AG08395 (cell line): ENCODE measurements at regions not wholly inside any gene's neighbourhood (a gene's known extent, or its start where the extent isn't known, plus 50 kb on each side); places are given as distances from the start of the nearest gene placed in this dataset.
"Not testable (repeated sequence)": the region's sequence is repeated elsewhere in the genome, so short reads cannot be mapped to it uniquely, and the experiment has no call there.

Source experiments
- DNase-seq: peaks from one replicate; pipeline ENCODE4 v3.0.0; 2012; ENCODE audit warnings: mixed read lengths, low spot score

DNA sequence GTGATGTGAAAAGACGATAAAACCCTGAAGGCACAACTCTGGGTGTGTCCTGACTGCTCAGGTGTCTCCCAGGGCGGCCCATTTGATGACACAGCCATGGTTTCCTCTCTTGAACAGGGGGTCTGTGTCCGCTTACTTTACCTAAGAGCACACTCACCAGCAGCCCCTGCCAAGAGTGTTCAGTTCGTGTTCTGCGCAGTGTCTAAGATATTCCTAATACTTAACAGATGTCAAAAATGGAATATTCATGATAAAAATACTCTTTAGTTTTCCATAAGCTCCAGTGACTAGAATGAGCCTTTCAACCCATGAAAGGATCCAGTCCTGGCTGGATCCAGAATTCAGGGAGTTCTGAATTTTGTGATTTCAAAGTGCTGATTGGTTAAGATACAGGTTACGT, 492.4 kb downstream of the TNS3 start:
- DNase-seq, result no peak

DNA sequence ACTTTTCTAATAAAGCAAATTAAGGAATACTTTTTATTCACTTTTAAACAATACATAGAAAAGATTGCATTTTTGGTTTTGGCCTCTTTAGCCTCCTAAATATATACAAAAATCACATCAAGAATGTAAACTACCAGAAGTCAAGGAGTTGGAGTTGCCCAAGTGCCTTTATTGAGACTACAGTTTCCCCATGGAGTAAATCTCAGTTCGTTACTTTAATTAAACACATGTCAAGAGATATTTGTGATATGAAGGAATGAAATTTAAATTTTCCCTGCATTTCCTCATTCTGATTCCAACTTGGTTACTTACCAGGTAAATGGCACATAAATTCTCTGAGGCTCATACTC, 492.9 kb downstream of the TNS3 start:
- no peak for DNase-seq

DNA sequence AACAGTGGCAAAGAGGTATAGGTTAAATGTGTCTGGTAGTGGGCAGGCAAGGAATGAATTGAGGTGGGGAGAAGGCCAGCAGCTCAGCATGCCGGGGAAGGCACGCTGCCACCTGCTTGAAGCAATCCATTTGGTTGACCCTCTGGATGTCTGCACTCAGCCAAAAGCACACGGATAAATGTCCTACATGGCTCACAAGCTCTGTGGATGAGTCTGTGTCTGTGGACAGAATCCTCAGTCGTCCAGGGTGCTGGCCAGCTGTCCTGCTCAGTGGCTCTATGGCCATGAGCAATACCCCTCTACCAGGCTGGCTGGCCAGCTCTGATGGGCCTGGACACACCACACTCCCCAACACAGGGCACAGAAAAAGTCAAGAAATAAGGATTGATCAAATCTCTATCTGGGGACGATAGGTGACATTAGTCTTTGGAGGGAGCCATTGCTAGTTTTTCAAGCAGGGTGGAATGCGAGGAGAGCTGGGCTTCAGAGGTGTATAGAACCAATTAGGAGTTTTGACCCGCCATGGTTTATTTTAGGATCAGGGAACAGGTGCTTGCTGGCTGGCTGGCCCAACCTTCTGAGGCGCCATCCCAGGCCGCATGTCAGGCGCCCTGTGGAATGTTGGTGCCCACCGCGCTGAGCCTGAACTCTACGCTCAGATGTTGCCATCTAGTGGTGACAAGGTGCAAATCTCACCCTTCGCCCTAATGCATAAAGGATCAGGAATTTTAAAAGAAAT, 493.4 kb downstream of the TNS3 start:
- DNase-seq, result peak; percentile 76

DNA sequence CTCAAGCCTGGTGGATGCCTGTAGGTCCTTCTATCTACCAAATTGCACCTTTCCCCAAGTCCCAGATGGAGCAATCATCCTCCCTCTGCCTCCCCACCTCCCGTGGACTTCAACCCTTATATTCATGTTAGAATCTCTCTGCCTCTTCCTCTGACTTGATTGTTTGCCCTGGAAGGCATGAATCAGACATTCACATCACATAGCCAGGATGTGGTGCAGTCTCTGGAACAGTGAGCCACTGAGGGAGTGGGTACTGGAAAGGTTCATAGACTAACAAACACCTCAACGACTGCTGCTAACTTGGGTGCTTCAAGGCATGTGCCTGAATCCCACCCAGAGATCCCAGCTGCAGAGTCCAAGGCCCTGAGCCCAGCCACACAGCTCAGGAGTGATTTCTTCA, 494.0 kb downstream of the TNS3 start:
- DNase-seq, result peak; percentile 28

DNA sequence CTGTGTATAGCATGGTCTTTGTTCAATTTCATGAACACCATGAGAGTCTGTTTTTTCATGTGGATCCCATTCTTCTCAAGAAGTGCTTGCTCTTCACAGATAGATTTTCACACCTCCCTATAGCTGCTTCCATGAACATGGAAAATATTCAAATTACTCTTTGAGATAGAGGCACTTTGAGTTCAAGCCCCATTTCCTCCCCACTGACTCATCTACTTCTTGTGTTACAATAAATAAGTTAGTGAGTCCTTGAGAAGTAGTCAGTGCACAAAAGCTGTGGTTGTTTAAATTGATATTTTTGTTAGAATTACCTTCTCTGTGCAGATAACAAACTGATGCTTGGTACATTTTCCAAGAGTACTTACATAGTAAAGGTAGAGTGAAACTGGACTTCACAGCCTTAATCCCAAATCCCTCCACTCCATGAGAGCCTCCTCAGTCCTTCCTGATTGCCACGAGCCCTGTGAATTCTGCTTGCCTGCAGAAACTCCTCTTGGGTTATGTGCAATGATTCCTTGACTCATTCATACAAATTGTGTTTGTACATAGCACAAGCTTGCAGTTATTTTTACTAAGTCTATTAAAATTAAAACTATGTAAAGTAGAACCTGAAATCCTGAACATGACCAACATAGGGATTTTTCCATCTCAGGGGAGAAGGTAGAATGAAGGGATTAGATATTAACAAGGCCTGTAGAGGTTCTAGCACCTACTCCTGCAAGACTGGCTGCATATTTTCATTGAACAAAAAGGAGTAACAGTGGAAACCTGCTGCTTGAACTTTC, 496.2 kb downstream of the TNS3 start:
- DNase-seq, result no peak

DNA sequence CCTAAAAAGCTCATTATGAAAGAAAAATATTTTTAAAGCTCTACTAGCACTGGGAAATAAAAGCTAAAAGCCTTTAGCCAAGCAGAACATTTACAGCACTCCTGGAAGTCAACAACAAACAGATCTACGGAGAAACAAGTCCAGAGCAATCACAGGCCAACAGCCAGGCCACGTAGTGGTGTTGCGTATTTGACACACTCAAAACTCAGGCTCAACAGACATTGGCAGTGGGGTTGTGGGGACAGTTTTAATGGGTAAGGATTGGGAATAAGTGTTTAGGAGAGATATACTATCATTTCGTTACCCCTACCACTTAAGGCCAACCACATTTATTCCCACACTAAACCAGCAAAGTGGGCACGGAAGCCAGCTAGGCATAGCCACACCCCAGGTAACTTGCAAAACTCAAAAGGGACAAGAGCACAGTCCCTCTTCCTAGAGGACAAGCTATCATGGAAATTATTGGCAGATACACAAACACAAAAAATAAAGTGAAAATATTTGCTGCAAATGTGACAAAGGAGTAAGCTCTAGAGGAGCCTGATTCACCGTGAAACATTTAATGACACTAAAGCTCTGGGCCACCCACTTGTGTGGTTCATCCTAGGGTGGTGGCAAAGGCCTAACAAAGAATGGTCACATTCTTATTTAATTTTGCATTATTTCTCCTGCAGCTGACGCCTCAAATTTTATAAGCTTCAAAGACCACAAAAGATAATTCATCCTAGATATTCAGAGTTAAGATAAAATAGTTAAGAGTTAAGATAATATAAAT, 498.2 kb downstream of the TNS3 start:
- DNase-seq, result no peak

DNA sequence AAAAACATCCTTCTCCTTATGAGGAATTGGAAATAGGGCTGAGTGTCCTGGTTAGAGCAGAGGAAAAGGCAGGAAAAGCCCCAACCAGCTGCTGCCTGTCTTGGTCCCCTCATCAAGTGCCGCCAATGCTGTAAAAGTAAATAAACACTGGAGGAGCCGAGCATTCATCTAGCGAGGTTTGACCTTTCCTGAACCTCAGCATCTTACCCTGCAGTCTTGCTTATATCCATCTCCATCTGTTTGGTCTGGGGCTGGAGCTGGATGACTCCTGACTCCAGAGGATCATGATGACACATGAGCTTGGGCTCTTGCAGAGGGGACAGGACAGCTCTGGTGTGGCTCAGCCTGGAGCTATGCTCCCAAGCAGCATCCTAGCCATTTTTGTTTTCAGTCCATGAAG, 501.1 kb downstream of the TNS3 start:
- peak; percentile 54 for DNase-seq

DNA sequence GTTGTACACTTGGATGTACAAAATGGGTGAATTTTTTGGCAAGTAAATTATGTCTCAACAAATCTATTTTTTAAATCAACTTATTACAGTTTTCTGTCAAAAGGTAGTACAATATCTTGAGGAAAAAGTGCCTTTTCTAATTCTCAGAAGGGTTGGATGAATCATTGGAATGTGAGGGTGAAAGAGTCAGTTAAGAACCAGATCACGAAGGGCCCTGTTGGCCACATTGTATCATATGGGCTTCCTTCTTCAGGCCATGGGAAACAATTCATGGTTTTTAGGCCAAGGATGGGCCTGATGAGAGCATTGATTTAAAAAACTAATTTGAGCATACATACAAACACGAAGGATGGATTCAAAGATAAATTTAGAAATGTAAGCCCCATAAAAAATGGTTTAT, 503.7 kb downstream of the TNS3 start:
- peak; percentile 24 for DNase-seq

DNA sequence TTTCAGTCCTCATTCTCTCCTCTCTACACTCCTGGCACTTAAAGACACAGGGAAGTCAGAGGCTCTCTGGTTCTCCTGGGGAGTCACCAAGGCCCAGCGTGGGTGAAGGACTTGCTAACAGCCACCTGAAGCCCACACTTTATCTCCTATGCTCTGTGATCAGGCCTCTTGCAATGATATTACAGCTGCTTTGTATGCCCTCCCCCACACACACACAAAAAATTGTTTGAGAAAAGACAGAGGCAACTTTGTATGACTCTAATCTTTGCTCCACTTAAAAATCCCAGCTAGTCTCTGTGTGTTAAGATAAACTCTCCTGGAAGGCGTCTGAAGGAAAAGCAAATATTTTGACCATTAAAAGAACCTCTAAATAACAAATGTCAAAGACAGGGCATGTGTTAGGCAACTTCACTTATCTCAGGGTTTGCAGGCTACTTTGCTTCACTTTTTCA, 507.2 kb downstream of the TNS3 start:
- no peak for DNase-seq

DNA sequence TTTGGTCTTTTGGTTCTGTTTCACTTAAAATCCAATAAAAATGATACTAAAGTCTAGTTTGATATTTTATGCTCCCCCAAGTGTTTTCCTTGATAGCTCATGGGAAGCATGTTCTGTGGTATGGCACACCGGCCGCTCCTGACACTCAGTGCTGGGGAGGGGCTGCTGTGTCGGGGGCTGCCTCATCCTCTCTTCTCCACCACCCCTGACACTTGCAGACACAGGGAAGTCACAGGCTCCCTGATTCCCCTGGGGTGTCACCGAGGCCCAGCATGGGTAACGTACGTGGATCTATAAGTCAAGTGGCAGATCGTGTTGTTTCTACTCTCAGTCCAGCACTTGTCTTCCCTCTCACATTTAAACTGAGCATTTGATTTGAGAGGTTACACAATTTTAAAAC, 508.6 kb downstream of the TNS3 start:
- DNase-seq, result no peak

DNA sequence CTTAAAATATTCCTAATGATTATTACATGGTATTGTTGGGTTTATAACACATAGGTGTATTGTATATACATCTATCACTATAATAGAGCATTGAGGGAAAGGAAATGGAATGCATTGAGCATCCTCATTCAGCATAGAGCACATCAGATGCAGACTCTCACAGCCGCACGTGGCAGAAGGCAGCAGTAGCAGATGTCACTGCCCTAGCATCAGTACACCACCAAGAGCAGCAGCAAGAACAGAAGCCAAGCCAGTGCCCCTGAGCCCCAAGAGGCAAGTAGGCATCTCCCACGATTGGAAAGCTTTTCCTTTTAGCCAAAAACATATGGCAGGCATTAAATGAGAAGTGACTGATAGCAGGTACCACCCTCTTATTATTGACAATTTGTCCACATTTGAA, 510.0 kb downstream of the TNS3 start:
- no peak for DNase-seq

DNA sequence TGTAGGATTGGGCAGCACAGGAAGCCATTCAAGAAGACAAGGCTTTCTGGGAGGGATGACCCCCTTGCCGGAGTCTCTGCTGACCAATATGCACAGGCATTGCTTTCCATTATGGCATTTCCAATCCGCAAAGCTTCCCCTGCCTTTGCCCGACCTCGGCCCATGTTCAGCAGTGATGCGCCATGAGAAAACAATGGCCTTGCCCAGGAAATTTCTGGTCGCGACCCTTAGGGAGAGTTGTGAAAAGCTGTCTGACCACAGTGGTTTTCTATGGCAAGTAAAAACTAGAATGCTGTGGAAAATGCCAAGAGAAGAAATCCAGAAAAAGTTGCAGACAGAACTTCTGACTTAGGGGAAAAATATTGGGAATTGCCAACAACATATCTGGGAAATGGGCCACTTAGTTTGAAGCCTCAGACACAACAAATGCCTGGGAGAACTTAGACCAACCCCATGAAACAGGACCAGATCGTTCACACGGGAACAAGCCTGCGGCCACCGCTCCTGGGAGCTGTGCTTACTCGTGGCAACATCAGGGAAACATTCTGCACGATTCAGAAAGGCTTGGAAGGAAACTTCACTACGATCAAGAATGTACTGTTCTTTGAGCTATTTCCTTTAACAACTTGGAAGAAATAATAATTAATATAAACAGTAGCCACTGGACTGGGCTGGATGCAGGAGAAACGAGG, 512.4 kb downstream of the TNS3 start:
- DNase-seq, result no peak

DNA sequence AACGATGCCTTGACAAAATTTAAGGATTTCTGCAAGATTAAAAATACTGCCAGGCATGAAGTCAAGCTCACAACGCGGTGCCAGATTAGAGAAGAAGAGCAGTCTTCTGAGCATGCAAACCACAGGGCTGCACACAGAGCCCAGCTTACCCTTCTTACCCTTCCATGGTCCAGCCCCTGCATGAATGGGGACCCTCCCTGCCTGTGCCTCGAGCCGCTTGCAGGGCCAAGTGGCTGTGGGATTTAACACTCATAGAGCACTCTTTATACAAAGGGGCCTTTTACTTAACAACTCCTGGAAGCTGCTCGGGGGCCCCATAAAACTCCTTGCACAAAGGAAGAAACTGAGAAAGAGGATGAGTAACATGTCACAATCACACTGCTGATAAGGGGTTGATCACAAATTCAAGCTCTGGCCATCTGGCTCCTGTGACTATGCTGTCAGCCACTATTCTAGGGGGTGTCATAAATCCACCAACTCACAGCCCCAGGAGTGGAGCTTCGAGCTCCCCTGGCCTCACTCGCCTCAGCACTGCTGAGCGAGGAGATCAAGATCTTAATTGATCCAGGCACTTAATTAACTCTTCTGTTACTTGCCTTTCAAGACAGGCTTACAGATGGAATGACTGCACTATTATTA, 514.8 kb downstream of the TNS3 start:
- no peak for DNase-seq

DNA sequence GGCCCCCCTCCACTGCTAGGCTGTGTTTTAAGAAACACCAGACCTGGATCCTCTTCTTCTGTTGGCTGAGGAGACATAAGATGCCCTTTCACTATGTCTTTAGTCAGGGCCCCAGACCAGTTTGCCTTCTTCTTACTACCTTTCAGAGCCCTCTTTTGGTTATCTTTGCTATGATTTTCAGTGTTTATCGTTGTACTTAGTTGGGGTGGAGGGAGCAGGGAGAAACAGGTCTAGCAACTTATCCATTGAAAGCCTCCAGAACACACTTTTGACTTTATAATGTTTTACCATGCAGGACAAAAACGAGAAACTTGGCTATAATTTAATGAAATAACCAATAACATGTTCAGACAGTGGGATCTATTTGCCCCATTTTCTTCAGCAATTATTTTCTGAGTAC, 525.2 kb downstream of the TNS3 start:
- DNase-seq, result no peak

DNA sequence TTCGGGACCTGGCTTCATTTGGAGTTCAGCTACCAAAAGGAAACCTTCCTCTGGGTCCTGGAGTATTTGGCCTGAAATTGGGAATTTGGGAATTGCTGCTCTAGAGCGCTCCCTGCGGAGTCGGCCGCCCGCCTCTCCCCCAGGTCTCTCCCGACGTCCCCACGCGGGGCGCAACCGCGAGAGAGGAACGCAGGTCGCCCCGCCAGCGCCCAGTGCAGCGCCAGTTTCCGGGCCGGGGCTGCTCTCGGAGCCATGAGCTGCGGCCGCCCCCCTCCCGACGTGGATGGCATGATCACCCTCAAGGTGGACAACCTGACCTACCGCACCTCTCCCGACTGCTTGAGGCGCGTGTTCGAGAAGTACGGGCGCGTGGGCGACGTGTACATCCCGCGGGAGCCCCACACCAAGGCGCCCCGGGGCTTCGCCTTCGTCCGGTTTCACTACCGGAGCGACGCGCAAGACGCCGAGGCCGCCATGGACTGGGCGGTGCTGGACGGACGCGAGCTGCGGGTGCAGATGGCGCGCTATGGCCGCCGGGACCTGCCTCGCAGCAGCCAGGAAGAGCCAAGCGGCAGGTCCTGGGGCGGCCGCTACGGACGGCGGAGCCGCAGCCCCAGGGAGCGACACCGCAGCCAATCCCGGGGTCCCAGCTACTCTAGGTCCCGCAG, 529.2 kb downstream of the TNS3 start:
- not testable (repeated sequence) for DNase-seq

DNA sequence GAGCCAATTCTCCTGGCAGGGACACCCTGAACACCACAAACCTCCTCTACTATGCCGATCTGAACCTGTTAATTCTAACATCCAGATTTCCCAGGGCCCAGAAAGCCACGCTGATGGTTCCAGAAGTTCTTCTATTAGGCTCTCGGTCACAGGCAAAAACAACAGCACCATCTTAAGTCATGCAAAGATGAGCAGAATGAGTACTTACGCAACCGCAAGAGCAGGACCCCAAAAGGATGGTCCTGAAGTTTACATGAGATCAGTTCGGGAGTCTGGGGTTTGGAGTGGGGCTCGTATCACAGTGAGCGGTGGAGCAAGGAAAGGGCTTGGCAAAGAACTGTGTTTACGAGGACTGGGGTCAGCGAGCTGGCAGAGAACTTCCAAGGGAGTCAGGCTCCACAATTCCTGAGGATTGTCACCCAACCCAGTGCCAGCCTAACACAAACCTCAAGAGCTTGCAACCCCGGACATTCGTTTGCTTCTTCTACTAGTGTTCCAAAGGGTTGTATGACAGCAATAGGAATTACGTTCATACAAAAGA, 532.6 kb downstream of the TNS3 start:
- no peak for DNase-seq

DNA sequence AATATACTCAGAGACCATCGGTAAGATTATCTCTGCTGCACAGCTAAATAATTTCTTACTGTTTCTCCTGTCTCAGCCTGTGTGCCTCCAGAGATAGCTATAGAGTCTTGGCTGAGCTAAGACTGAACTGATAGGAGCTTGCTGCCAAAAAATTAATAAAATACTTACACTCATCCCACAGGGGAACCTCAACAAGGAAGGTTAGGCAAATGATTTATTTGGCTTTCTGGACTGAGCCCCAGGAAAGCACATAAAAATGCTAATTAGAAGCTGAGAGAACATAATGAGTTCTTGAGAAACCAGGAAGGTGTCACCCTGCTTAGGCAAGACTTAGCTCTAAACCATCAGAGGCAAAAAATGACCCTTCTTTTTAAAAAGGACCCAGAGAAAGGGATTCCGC, 534.5 kb downstream of the TNS3 start:
- DNase-seq, result no peak

DNA sequence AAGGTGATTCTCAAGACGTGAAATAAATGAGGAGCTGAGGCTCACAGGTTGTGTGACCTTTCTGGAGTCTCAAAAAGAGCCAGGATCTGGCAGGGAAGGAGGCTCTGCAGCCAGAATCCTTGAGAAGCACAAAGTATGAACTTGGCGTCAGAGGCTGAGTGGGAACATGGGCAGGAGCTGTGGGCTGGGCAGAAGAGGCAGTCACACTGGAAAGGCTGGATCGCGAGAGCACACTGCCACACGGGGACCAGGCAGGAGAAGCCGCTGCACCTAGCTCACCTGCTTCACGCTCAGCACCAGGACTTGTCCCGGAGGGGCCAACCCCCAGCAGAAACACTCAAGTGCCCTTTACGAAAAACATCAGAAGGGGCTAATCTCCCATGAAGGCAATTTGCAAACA, 535.0 kb downstream of the TNS3 start:
- no peak for DNase-seq

DNA sequence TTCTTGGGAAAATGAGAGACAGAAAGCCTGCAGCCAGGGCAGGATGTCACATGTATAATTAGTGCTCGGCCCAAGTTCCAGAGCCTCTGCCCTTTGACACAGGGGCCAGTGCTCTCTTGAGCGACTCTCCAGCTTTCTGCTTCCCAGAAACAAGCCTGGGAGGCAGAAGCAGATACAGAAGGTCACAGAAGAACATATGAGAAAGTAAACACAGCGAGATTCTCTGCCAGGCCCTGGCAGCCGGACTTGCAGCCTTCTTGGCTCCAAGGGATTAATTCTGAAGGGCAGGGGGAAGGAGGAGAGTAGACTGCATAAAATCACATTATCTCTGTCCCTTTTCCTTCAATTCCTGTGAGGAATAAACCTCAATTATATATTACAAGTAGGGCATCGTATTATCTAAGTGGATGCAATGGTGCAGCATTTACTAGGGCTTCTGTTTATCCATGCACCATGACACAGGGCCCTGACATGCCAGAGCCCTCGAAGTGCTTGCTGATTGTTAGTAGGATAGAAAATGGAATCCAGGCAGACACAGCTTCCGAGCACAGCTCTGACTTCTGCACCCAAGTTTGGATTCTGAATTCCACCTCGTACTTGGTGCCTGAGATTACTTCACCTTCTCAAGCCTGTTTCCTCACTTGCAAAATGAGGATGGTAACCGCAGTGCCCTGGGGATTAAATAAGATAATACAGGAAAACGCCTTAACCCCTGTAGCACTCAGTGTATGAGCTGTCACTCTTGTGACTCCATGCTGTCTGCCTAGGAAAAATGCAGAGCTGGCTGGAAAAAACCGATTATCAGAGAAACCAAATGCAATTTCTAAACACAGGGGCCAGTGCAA, 536.5 kb downstream of the TNS3 start:
- DNase-seq, result peak; percentile 34

DNA sequence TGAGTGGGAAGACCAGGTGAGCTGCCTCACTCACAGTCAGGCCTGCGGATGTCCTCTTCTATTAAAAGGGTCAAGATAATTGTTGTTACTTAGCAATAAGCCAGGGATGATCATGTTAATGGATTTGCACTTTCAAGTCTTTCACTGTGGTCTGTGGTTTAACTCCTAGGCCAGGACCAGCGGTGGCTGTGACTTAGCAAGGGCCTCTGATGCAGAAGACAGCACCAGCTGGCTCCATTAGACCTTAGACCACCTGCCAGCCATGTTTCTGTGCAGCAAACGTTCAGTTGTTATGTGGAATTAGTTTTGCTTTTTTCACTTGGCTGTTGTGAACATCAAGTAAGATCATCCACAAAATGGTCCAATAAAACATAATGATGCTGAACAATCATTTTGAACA, 537.3 kb downstream of the TNS3 start:
- no peak for DNase-seq
